AG09319 (cell line): ENCODE measurements at regions not wholly inside any gene's neighbourhood (a gene's known extent, or its start where the extent isn't known, plus 50 kb on each side); places are given as distances from the start of the nearest gene placed in this dataset.

ENCODE experiments used
- DNase-seq: peaks from one replicate; pipeline ENCODE4 v3.0.0-alpha.2; 2010; ENCODE audit warnings: low read depth; ENCODE audit errors: extremely low read depth
- TF ChIP-seq, protein P1 (sequence below): IDR thresholded peaks from 2 replicates; pipeline ENCODE4 v1.5.1; 2011; ENCODE audit warnings: low read depth, mild to moderate bottlenecking, inconsistent platforms, low read length, moderate library complexity

DNA sequence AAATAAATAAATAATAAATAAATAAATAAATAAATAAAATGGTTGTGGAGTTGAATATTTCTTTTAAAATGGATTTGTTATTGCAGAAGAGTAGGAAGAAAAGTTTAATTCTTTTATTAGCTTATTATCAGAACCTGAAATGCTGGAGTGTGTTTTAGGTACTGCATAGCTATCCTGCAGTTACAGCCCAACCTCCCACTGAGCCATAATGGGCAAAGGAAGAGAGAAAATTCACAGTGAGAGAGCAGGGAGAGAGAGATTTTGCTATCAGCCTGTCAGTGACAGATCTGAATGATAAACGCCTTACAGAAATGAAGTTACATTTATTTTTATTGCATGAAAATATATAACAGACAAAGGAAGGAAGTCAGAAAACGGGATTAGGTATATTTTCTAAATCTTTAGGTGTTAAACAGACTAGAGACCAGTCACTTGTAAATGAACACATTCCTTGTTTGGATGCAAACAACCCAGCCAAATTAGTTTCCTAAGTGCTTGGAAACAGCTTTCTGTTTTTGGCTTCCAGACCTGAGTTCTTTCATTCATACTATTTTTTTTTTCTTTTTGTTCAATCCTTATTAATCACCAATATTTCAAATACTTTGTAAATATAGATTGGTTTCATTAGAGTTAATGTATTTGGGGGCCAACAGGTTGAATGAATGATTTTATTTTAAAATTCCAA, 425.3 kb downstream of the USP25 start:
- TF ChIP-seq, protein P1, sequence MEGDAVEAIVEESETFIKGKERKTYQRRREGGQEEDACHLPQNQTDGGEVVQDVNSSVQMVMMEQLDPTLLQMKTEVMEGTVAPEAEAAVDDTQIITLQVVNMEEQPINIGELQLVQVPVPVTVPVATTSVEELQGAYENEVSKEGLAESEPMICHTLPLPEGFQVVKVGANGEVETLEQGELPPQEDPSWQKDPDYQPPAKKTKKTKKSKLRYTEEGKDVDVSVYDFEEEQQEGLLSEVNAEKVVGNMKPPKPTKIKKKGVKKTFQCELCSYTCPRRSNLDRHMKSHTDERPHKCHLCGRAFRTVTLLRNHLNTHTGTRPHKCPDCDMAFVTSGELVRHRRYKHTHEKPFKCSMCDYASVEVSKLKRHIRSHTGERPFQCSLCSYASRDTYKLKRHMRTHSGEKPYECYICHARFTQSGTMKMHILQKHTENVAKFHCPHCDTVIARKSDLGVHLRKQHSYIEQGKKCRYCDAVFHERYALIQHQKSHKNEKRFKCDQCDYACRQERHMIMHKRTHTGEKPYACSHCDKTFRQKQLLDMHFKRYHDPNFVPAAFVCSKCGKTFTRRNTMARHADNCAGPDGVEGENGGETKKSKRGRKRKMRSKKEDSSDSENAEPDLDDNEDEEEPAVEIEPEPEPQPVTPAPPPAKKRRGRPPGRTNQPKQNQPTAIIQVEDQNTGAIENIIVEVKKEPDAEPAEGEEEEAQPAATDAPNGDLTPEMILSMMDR, result no peak
- no peak for DNase-seq

DNA sequence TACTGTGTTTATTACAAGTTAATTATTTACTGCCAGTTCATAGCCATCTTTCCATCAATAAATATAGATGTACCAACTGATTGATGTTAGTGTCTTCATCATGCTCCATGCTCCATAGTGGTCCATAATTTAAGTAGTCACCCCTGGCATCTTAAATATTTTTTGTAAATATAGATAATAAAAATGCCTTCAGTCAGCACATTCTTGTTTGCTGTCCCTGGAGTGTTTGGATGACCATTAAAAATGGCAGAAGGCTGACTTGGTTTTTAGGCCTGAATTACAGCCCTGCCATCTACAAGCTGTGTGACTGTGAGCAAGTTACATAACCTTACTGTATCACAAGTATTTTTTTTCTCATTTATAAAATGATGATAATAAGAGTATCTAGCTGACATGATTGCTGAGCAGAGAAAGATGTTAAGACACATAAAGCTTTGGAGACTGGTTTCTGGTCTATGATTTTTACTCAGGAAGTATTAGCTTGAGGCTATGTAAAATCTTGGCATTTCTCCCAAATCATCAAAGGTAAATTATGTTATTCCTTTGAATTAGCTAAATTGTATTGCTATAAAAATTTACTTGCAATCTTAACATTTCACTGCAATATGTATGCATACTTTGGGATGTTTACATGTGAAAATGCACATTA, 427.2 kb downstream of the USP25 start:
- TF ChIP-seq, protein P1, result no peak

DNA sequence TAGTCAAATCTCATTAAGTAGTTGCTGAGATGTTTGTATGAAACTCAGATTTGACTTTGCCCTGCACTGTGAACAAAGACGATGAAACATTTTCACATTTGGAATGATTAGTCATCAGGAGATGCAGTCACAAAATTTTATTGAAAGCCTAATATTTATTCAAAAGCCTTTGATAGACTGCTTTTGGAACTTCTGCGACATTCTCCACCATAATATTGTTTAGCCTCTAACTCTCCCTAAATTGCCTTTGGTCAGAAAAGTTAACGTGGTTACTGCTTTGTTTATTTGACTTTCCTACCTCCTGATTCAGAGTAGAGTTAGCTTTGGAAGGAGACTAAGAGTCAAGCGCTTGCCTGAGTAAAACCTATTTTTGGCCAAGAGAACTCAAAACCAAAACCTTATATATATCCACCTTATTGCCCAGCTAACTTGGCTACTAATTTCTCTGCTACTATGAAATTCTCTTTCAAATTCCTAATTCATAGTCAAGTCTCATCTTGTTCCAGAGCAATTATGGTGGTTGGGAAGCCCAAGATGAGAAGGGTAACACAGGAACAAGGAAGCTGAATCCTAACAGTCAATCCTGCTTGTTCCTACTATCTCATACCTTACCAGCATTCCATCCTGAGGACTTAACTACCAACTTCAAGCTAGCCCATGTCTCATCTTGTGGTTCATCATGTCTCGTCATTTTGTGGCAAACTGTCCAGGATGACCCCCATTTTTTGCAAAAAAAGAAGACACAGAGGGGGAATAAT, 429.6 kb downstream of the USP25 start:
- TF ChIP-seq, protein P1, result no peak
- peak; percentile 19 for DNase-seq

More for the DNA sequence above, 427.2 kb downstream of the USP25 start:
- no peak for DNase-seq

DNA sequence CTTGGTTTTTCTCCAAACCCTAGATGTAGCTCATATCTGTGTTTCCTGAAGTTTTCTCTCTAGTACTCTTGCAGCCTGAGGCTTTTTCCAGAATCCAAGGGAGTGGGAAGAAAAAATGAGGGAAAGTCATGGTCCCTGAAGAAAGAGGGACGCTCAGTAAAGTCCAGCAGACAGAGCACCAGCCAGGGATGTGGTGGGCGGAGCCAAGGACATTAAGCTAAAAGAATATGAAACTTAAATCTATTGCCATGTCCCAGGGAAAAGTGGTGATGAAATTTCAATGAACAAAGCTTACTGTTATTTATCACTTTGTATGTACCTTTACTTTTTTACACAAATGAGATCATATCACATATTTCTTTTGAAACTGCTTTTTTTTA, 430.2 kb downstream of the USP25 start:
- TF ChIP-seq, protein P1, result no peak
- no peak for DNase-seq

DNA sequence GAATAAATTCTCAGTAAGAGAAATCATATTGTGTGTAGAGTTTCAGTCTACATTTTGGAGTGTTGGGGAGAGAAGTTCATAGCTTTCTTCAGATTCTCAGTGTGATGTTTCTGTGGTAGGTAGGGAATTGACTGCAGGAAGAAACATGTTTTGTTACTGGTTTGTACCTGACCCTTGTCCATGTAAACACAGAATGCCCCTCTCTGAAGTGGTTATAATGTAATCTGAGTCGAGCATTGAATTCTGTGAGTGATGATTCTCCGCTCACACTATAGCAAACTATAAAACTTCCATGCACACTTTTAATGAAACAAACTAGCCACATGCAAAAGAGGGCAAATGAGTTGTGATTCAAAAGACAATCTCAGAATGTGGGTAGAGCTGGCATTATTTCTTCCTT, 433.2 kb downstream of the USP25 start:
- DNase-seq, result no peak

DNA sequence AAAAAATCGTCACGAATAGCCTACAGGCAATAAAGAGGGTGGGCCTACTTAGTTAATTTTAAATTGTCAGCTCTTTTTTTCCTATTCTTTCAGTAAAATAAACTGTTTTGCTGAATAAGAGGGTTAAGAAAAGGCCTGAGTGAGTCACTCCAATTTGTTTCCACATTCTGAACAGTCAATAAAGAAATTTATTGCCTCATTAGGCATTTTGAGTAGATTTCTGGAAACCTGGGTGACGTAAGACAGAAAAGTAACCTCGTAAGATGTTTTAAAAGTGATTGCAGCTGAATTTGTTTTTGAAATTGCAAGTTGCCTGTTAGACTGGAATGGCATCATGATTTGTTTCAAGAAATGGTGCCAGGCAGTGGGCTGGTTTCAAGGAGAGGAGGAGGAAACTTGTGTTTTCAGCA, 439.3 kb downstream of the USP25 start:
- DNase-seq, result peak; percentile 7
- TF ChIP-seq, protein P1, result no peak

More for the DNA sequence above, 433.2 kb downstream of the USP25 start:
- TF ChIP-seq, protein P1, result no peak

DNA sequence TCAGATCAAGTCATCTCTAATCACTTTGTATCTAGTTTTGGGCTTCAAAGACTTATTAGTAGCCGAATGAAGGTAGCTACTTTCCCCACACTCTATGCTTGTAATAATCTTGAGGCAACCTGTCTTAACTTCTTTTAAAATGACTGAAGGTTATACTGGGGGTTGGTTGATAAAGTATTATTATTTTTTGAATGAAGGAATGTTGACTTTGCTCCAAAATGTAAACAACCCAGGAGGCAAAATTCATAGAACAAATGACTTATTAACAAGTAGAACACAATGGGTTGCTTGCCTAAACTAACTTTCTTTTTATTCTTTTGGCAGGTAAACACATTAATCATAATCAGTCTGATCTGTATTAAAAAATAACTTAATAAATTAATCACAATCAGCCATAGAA, 440.0 kb downstream of the USP25 start:
- TF ChIP-seq, protein P1, result no peak
- no peak for DNase-seq
